ENCODE measurements at regions not wholly inside any gene's neighbourhood (a gene's known extent, or its start where the extent isn't known, plus 50 kb on each side); places are given as distances from the start of the nearest gene placed in this dataset.

- H3K36me3 ChIP-seq (ENCODE audit: control insufficient read depth in 2 of 2, extremely low read depth in 1 of 2, insufficient read depth in 2 of 2, low read length in 2 of 2): no peaks in the 10 kb centered on the region
- dilution Hi-C loops (cut with MboI; ENCODE audit: extremely low pct_ligation_motif_present, low sequenced_read_pairs): no loop called here
- no peak overlapping the region for H2AFZ ChIP-seq (ENCODE audit: control insufficient read depth, low read length)
- DNase-seq (ENCODE audit: low read depth, low spot score) (no peak), FAIRE-seq (no peak)
- H3K9me1 ChIP-seq (ENCODE audit: control insufficient read depth, extremely low read depth, insufficient read depth, low read length): no peaks in the 10 kb centered on the region
- no peak overlapping the region for H3K4me2 ChIP-seq (ENCODE audit: control insufficient read depth, extremely low read depth, insufficient read depth, low read depth, low read length)
- H3K9me3 ChIP-seq (ENCODE audit: control insufficient read depth, low read depth, low read length): no peaks in the 10 kb centered on the region
- H3K27ac ChIP-seq (ENCODE audit: control insufficient read depth, insufficient read depth, low read length): no peak overlapping the region
- no peak overlapping the region for H3K9ac ChIP-seq (ENCODE audit: control insufficient read depth, extremely low read depth, insufficient read depth, low read length)
- H3K4me3 ChIP-seq (ENCODE audit: control insufficient read depth in 2 of 3, extremely low read depth in 1 of 3, insufficient read depth in 2 of 3, low read depth in 1 of 3, low read length in 3 of 3): no peak overlapping the region
- TF ChIP-seq EZH2 (IDR thresholded peaks at IDR 0.05; ENCODE audit: low read length): no peak
- no peak for TF ChIP-seq CTCF (optimal IDR thresholded peaks at IDR 0.05 in 1 of 3, IDR thresholded peaks at IDR 0.05 in 1 of 3, conservative IDR thresholded peaks at IDR 0.05 in 1 of 3; ENCODE audit: extremely low read depth in 1 of 3, insufficient read depth in 2 of 3, low read length in 3 of 3)
- no peaks in the 10 kb centered on the region for H3K79me2 ChIP-seq (ENCODE audit: control insufficient read depth, insufficient read depth, low read length)
- H3K4me1 ChIP-seq (ENCODE audit: control insufficient read depth, extremely low read depth, insufficient read depth, low read length): peaks cover 15% of the 10 kb centered on the region
- no peaks in the 10 kb centered on the region for H4K20me1 ChIP-seq (ENCODE audit: control insufficient read depth, extremely low read depth, insufficient read depth, low read length)
- no peaks in the 10 kb centered on the region for H3K27me3 ChIP-seq (ENCODE audit: control insufficient read depth, extremely low read depth, insufficient read depth, low read length)
Measured at GRCh38 chr1:30410153-30410851, 313.1 kb downstream of the MATN1 start.

- no peaks in the 10 kb centered on the region for H4K20me1 ChIP-seq (ENCODE audit: control insufficient read depth, extremely low read depth, insufficient read depth, low read length)
- TF ChIP-seq EZH2 (IDR thresholded peaks at IDR 0.05; ENCODE audit: low read length): no peak
- TF ChIP-seq CTCF (optimal IDR thresholded peaks at IDR 0.05 in 1 of 3, IDR thresholded peaks at IDR 0.05 in 1 of 3, conservative IDR thresholded peaks at IDR 0.05 in 1 of 3; ENCODE audit: extremely low read depth in 1 of 3, insufficient read depth in 2 of 3, low read length in 3 of 3): no peak
- dilution Hi-C loops (cut with MboI; ENCODE audit: extremely low pct_ligation_motif_present, low sequenced_read_pairs): no loop called here
Measured at GRCh38 chr1:30409476-30410152, 313.8 kb downstream of the MATN1 start.

More at GRCh38 chr1:30409476-30410152, 313.8 kb downstream of the MATN1 start:
- Histone ChIP-seq H3K27me3 (ENCODE audit: control insufficient read depth, extremely low read depth, insufficient read depth, low read length) (no peaks in the 10 kb centered on the region), H3K36me3 (ENCODE audit: control insufficient read depth in 2 of 2, extremely low read depth in 1 of 2, insufficient read depth in 2 of 2, low read length in 2 of 2) (no peaks in the 10 kb centered on the region), H2AFZ (ENCODE audit: control insufficient read depth, low read length) (no peak overlapping the region), H3K4me1 (ENCODE audit: control insufficient read depth, extremely low read depth, insufficient read depth, low read length) (peaks cover 15% of the 10 kb centered on the region), H3K4me3 (ENCODE audit: control insufficient read depth in 2 of 3, extremely low read depth in 1 of 3, insufficient read depth in 2 of 3, low read depth in 1 of 3, low read length in 3 of 3) (no peak overlapping the region), H3K79me2 (ENCODE audit: control insufficient read depth, insufficient read depth, low read length) (no peaks in the 10 kb centered on the region), H3K9ac (ENCODE audit: control insufficient read depth, extremely low read depth, insufficient read depth, low read length) (no peak overlapping the region), H3K9me3 (ENCODE audit: control insufficient read depth, low read depth, low read length) (no peaks in the 10 kb centered on the region), H3K4me2 (ENCODE audit: control insufficient read depth, extremely low read depth, insufficient read depth, low read depth, low read length) (no peak overlapping the region), H3K9me1 (ENCODE audit: control insufficient read depth, extremely low read depth, insufficient read depth, low read length) (no peaks in the 10 kb centered on the region), H3K27ac (ENCODE audit: control insufficient read depth, insufficient read depth, low read length) (no peak overlapping the region)
- no peak for DNase-seq (ENCODE audit: low read depth, low spot score)
- no peak for FAIRE-seq

Measured in keratinocyte (primary cell).